ENCODE measurements at regions not wholly inside any gene's neighbourhood (a gene's known extent, or its start where the extent isn't known, plus 50 kb on each side); places are given as distances from the start of the nearest gene placed in this dataset.

DNA sequence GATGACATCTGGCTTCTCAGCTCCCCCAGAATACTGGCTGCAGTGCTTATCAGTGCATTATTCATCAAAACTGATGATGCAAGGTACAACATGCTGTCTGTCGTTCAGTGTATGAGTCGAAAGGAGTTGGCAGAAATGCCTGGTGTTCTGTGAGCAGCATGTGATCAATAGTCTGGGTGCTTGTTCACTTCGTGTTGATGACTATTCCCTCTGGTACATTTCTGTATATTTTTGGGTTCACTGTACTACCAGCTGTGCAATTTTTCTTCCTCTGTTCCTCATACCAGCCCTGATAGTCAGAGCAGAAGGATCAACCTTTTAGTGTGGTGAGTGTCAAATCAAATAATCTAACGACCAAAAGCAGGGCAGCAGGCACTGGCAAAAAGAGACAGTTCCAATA is 59.0 kb upstream of the KLHL14 start:
- DNase-seq: no peak
- Mint-ChIP-seq H3K27me3 (no peaks in the 10 kb centered on the region), H3K4me1 (no peaks in the 10 kb centered on the region), H3K9me3 (peaks cover 0 to 8% (median 8%) of the 10 kb centered on the region in 5 donors), H3K27ac (no peak overlapping the region), H3K36me3 (no peaks in the 10 kb centered on the region), H3K4me3 (no peak overlapping the region)
- POLR2A ChIA-PET: no interaction called here
- H3K27me3 ChIP-seq (ENCODE audit: insufficient read depth, low read length, poor library complexity, severe bottlenecking): no peaks in the 10 kb centered on the region
- no peaks in the 10 kb centered on the region for H3K9me3 ChIP-seq (ENCODE audit: low read length)
- H3K27ac ChIP-seq (ENCODE audit: low read depth, low read length): no peak overlapping the region
- CTCF ChIA-PET: no interaction called here
- no peaks in the 10 kb centered on the region for H3K36me3 ChIP-seq (ENCODE audit: insufficient read depth, low read length)
- H3K4me1 ChIP-seq (ENCODE audit: insufficient read depth, low read length): no peaks in the 10 kb centered on the region
- H3K4me3 ChIP-seq (ENCODE audit: low read length): no peak overlapping the region

DNA sequence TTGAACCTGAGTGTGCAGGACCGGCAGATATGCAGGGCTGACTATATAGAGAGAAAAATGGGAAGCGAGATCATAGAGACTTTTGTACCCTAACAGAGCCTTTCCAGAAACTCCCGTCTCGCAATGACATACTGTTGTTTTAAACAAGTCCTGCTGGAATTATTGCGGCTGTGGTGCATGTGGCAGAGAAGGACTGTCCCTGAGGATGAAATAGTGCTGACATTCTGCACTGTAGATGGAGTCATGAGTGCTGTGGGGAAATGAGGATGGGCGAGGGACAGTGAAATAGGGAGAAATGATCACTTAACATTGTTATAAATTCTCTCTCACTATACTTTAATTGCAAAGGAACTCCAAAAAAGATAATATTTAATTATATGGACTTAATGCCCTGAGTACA is 50.4 kb upstream of the KLHL14 start:
- Histone ChIP-seq H3K36me3 (ENCODE audit: insufficient read depth, low read length) (no peaks in the 10 kb centered on the region), H3K9me3 (ENCODE audit: low read length) (no peaks in the 10 kb centered on the region), H3K27me3 (ENCODE audit: insufficient read depth, low read length, poor library complexity, severe bottlenecking) (no peaks in the 10 kb centered on the region), H3K4me1 (ENCODE audit: insufficient read depth, low read length) (no peaks in the 10 kb centered on the region), H3K4me3 (ENCODE audit: low read length) (no peak overlapping the region), H3K27ac (ENCODE audit: low read depth, low read length) (no peak overlapping the region)
- H3K4me3 Mint-ChIP-seq: no peak overlapping the region
- peaks cover 0 to 2% (median 0%) of the 10 kb centered on the region in 5 donors for H3K9me3 Mint-ChIP-seq
- no peak overlapping the region for H3K27ac Mint-ChIP-seq
- ChIA-PET POLR2A (no interaction called here), CTCF (no interaction called here)
- H3K27me3 Mint-ChIP-seq: no peaks in the 10 kb centered on the region
- no peak for DNase-seq
- no peaks in the 10 kb centered on the region for H3K36me3 Mint-ChIP-seq
- no peaks in the 10 kb centered on the region for H3K4me1 Mint-ChIP-seq

Measured in CD8-positive, alpha-beta memory T cell (primary cell).